DOHH2 (cell line): ENCODE measurements at regions not wholly inside any gene's neighbourhood (a gene's known extent, or its start where the extent isn't known, plus 50 kb on each side); places are given as distances from the start of the nearest gene placed in this dataset.

Experiments
- EZH2phosphoT487 ChIP-seq: fragments of 200-600 bp; sonication (generic); IDR thresholded peaks from 2 replicates; pipeline ENCODE4 v1.6.1; 2017; ENCODE audit warnings: borderline replicate concordance, mild to moderate bottlenecking, antibody characterized with exemption, low read length, moderate library complexity, mixed read lengths
- TF ChIP-seq, protein P1 (sequence below): fragments of 200-600 bp; sonication (generic); IDR thresholded peaks from one replicate; pipeline ENCODE4 v1.5.1; 2014; ENCODE audit warnings: antibody characterized with exemption, mild to moderate bottlenecking, low read depth, low read length; ENCODE audit not compliant: poor library complexity, severe bottlenecking

DNA sequence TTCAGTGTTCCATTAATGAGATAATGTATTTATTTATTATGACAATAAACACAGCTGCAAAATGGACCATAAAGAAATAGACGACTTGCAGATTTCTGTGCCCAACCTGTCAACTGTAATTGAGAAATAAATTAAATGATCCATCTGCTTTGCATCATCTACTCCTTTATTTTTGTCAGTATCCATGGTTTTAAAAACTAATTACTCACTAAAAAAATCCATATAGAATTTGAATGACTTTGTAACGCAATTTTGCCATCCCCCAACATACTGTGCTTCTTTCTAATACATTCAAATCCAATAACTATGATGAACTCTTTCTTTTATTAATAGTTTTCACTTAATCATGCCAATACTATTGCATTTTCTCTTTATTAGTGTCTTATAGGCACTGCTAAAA is 388.5 kb upstream of the SORCS1 start:
- TF ChIP-seq, protein P1, sequence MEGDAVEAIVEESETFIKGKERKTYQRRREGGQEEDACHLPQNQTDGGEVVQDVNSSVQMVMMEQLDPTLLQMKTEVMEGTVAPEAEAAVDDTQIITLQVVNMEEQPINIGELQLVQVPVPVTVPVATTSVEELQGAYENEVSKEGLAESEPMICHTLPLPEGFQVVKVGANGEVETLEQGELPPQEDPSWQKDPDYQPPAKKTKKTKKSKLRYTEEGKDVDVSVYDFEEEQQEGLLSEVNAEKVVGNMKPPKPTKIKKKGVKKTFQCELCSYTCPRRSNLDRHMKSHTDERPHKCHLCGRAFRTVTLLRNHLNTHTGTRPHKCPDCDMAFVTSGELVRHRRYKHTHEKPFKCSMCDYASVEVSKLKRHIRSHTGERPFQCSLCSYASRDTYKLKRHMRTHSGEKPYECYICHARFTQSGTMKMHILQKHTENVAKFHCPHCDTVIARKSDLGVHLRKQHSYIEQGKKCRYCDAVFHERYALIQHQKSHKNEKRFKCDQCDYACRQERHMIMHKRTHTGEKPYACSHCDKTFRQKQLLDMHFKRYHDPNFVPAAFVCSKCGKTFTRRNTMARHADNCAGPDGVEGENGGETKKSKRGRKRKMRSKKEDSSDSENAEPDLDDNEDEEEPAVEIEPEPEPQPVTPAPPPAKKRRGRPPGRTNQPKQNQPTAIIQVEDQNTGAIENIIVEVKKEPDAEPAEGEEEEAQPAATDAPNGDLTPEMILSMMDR, result no peak
- TF ChIP-seq EZH2phosphoT487, result no peak
